GM23248 (cell line): ENCODE measurements at regions not wholly inside any gene's neighbourhood (a gene's known extent, or its start where the extent isn't known, plus 50 kb on each side); places are given as distances from the start of the nearest gene placed in this dataset.

Experiments
- DNase-seq: peaks from one replicate; pipeline ENCODE4 v3.0.0-alpha.2; 2015
- H2AFZ ChIP-seq: fragments of 200-600 bp; sonication (generic); 2 replicates; pipeline ENCODE4 v1.6.1; 2016; ENCODE audit warnings: antibody characterized with exemption
- H3F3A ChIP-seq: fragments of 200-600 bp; sonication (generic); 2 replicates; pipeline ENCODE4 v1.6.1; 2016; ENCODE audit warnings: mild to moderate bottlenecking, antibody characterized with exemption, mixed run types; ENCODE audit not compliant: insufficient read depth
- H3K27ac ChIP-seq: fragments of 200-600 bp; sonication (generic); 2 replicates; pipeline ENCODE4 v1.5.1; 2016; ENCODE audit warnings: mild to moderate bottlenecking
- H3K27me3 ChIP-seq: fragments of 200-600 bp; sonication (generic); replicated peaks from 2 replicates; pipeline ENCODE4 v1.6.1; 2016; ENCODE audit warnings: mild to moderate bottlenecking; ENCODE audit not compliant: insufficient read depth
- H3K36me3 ChIP-seq: fragments of 200-600 bp; sonication (generic); 2 replicates; pipeline ENCODE4 v1.6.1; 2016; ENCODE audit warnings: low read depth, mild to moderate bottlenecking
- H3K4me1 ChIP-seq: fragments of 200-600 bp; sonication (generic); 2 replicates; pipeline ENCODE4 v1.6.1; 2016; ENCODE audit warnings: mild to moderate bottlenecking; ENCODE audit not compliant: insufficient read depth
- H3K4me2 ChIP-seq: fragments of 200-600 bp; sonication (generic); one replicate; pipeline ENCODE4 v1.6.1; 2016; ENCODE audit warnings: mild to moderate bottlenecking; ENCODE audit not compliant: unreplicated experiment
- H3K4me3 ChIP-seq: fragments of 200-600 bp; sonication (generic); 2 replicates; pipeline ENCODE4 v1.5.1; 2016; ENCODE audit warnings: mild to moderate bottlenecking
- H3K79me2 ChIP-seq: fragments of 200-600 bp; sonication (generic); 2 replicates; pipeline ENCODE4 v1.6.1; 2016; ENCODE audit warnings: mild to moderate bottlenecking; ENCODE audit not compliant: insufficient read depth
- H3K9ac ChIP-seq: fragments of 200-600 bp; sonication (generic); 2 replicates; pipeline ENCODE4 v1.6.1; 2016; ENCODE audit warnings: mild to moderate bottlenecking
- H3K9me2 ChIP-seq: fragments of 200-600 bp; sonication (generic); 2 replicates; pipeline ENCODE4 v1.6.1; 2016; ENCODE audit warnings: mixed run types, mild to moderate bottlenecking, moderate library complexity; ENCODE audit not compliant: insufficient read depth
- H3K9me3 ChIP-seq: fragments of 200-600 bp; sonication (generic); one replicate; pipeline ENCODE4 v1.6.1; 2017; ENCODE audit warnings: low read depth
- H4K20me1 ChIP-seq: fragments of 200-600 bp; sonication (generic); 2 replicates; pipeline ENCODE4 v1.6.0; 2016; ENCODE audit not compliant: insufficient read depth
- EZH2 ChIP-seq: fragments of 200-600 bp; sonication (generic); IDR thresholded peaks from 2 replicates; pipeline ENCODE4 v1.6.1; 2018; ENCODE audit warnings: antibody characterized with exemption, mild to moderate bottlenecking; ENCODE audit not compliant: insufficient read depth, poor library complexity, severe bottlenecking
- EZH2phosphoT487 ChIP-seq: fragments of 200-600 bp; sonication (generic); IDR thresholded peaks from 2 replicates; pipeline ENCODE4 v1.6.1; 2018; ENCODE audit warnings: antibody characterized with exemption, moderate library complexity, mild to moderate bottlenecking, low read depth; ENCODE audit not compliant: insufficient read depth
- WGBS, 2 experiments: methylation state at CpG; one replicate each; pipeline ENCODE4 v1.1.6; 2015 to 2017; ENCODE audit warnings: low lambda C conversion rate in 2 of 2, low coverage in 1 of 2; ENCODE audit errors: missing lambda C conversion rate in 2 of 2; 5-methylcytosine and 5-hydroxymethylcytosine counted together
- in situ Hi-C: fragments of 300-500 bp; cut with MboI; formaldehyde crosslinking; loops from 2 replicates; pipeline ENCODE4 v1.15.0; 2020

GRCh38 chr1:238306411-238306810, 415.7 kb upstream of the ZP4 start:
- Histone ChIP-seq H3K36me3 (no peaks in the 10 kb centered on the region), H4K20me1 (no peaks in the 10 kb centered on the region), H3K4me3 (no peak overlapping the region), H3F3A (no peaks in the 10 kb centered on the region), H3K4me1 (no peaks in the 10 kb centered on the region), H3K79me2 (no peaks in the 10 kb centered on the region), H3K4me2 (no peak overlapping the region), H3K9ac (no peak overlapping the region), H3K27me3 (no peaks in the 10 kb centered on the region), H3K27ac (no peak overlapping the region), H3K9me3 (no peaks in the 10 kb centered on the region), H3K9me2 (no peaks in the 10 kb centered on the region), H2AFZ (no peak overlapping the region)
- 6% methylated on average over 1 of the region's 1 CpG for WGBS, 2 experiments
- DNase-seq, result no peak
- TF ChIP-seq EZH2phosphoT487 (no peak), EZH2 (no peak)
- in situ Hi-C loops, result no loop called here

- H3K9ac ChIP-seq, result no peak overlapping the region
- H3K4me1 ChIP-seq, result no peaks in the 10 kb centered on the region
- H3K27ac ChIP-seq, result no peak overlapping the region
- H3K4me2 ChIP-seq, result no peak overlapping the region
- no peak overlapping the region for H3K4me3 ChIP-seq
- H3F3A ChIP-seq, result no peaks in the 10 kb centered on the region
- H2AFZ ChIP-seq, result no peak overlapping the region
- H3K27me3 ChIP-seq, result no peaks in the 10 kb centered on the region
- TF ChIP-seq EZH2phosphoT487 (no peak), EZH2 (no peak)
- no peaks in the 10 kb centered on the region for H3K9me3 ChIP-seq
- H3K36me3 ChIP-seq, result no peaks in the 10 kb centered on the region
- in situ Hi-C loops, result no loop called here
- no peaks in the 10 kb centered on the region for H4K20me1 ChIP-seq
- H3K9me2 ChIP-seq, result no peaks in the 10 kb centered on the region
- H3K79me2 ChIP-seq, result no peaks in the 10 kb centered on the region
- no peak for DNase-seq
Measured at GRCh38 chr1:238302646-238303045, 411.9 kb upstream of the ZP4 start.

- TF ChIP-seq EZH2 (no peak), EZH2phosphoT487 (no peak)
- H3K4me1 ChIP-seq, result no peaks in the 10 kb centered on the region
- no peak overlapping the region for H3K4me2 ChIP-seq
- 35 to 47% methylated on average over 7 of the region's 7 CpGs for WGBS, 2 experiments
- H3K9me3 ChIP-seq, result no peaks in the 10 kb centered on the region
- no peaks in the 10 kb centered on the region for H3F3A ChIP-seq
- no peak for DNase-seq
- H3K79me2 ChIP-seq, result no peaks in the 10 kb centered on the region
- no peaks in the 10 kb centered on the region for H3K36me3 ChIP-seq
- no peak overlapping the region for H3K9ac ChIP-seq
- H4K20me1 ChIP-seq, result no peaks in the 10 kb centered on the region
- in situ Hi-C loops, result no loop called here
- no peaks in the 10 kb centered on the region for H3K9me2 ChIP-seq
- H3K27ac ChIP-seq, result no peak overlapping the region
- H3K27me3 ChIP-seq, result no peaks in the 10 kb centered on the region
- no peak overlapping the region for H2AFZ ChIP-seq
- H3K4me3 ChIP-seq, result no peak overlapping the region
Measured at GRCh38 chr1:238296371-238296770, 405.6 kb upstream of the ZP4 start.

- H3K9me2 ChIP-seq, result no peaks in the 10 kb centered on the region
- H3K9ac ChIP-seq, result no peak overlapping the region
- H3K9me3 ChIP-seq, result no peaks in the 10 kb centered on the region
- WGBS, 2 experiments, result 12 to 22% methylated on average over 3 of the region's 3 CpGs
- no peaks in the 10 kb centered on the region for H3K27me3 ChIP-seq
- H3K36me3 ChIP-seq, result no peaks in the 10 kb centered on the region
- TF ChIP-seq EZH2phosphoT487 (no peak), EZH2 (no peak)
- in situ Hi-C loops, result no loop called here
- H3K4me1 ChIP-seq, result no peaks in the 10 kb centered on the region
- H2AFZ ChIP-seq, result no peak overlapping the region
- no peaks in the 10 kb centered on the region for H3F3A ChIP-seq
- H3K79me2 ChIP-seq, result no peaks in the 10 kb centered on the region
- H4K20me1 ChIP-seq, result no peaks in the 10 kb centered on the region
- no peak overlapping the region for H3K4me3 ChIP-seq
- H3K4me2 ChIP-seq, result no peak overlapping the region
- no peak overlapping the region for H3K27ac ChIP-seq
- DNase-seq, result no peak
Measured at GRCh38 chr1:238293075-238293474, 402.4 kb upstream of the ZP4 start.

- Histone ChIP-seq H4K20me1 (no peaks in the 10 kb centered on the region), H3K4me2 (no peak overlapping the region), H3K9me2 (no peaks in the 10 kb centered on the region), H3K36me3 (no peaks in the 10 kb centered on the region), H3K27me3 (no peaks in the 10 kb centered on the region), H2AFZ (no peak overlapping the region), H3K4me3 (no peak overlapping the region), H3K9me3 (no peaks in the 10 kb centered on the region), H3K79me2 (no peaks in the 10 kb centered on the region), H3K4me1 (no peaks in the 10 kb centered on the region), H3K9ac (no peak overlapping the region), H3F3A (no peaks in the 10 kb centered on the region), H3K27ac (no peak overlapping the region)
- TF ChIP-seq EZH2, result no peak
- TF ChIP-seq EZH2phosphoT487, result no peak
- no peak for DNase-seq
- in situ Hi-C loops, result no loop called here
- 7 to 30% methylated on average over 1 of the region's 1 CpG for WGBS, 2 experiments
Measured at GRCh38 chr1:238281418-238281817, 390.7 kb upstream of the ZP4 start.
